T-helper 2 cell treated with Interferon-gamma antibody and Interleukin-4, amounts not matched to agents 100 ng/mL and 5 ng/mL, for 36 hours (primary cell): ENCODE measurements at regions not wholly inside any gene's neighbourhood (a gene's known extent, or its start where the extent isn't known, plus 50 kb on each side); places are given as distances from the start of the nearest gene placed in this dataset.

ENCODE experiments used
- intact Hi-C: fragments of 100-400 bp; cut with micrococcal nuclease; formaldehyde crosslinking; loops from one replicate; pipeline ENCODE4 v1.15.1; 2023

DNA sequence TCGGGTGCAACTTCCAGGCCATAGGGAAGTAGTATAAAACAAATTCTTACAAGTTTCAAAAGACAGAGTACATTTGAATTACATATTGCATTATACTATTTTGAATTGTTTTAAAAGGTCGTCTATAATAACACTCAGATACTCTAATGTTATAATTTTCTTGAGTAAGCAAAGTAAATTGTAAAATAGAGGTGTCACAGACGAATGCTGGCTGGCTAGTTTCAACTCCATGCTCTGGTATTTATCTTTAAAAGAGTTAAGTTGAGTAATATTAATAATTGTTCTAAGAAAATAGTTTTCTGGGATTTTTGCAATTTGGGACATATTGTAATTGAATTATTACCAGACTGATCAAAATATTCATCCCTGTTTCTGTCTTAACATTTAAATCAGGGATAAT is 764.9 kb downstream of the TECRL start:
- intact Hi-C loops, result no loop called here

- intact Hi-C loops, result no loop called here
Observed at GRCh38 chr4:63637270-63637669, 772.0 kb downstream of the TECRL start.

- intact Hi-C loops, result no loop called here
Observed at GRCh38 chr4:63632858-63633257, 776.4 kb downstream of the TECRL start.

GRCh38 chr4:63620271-63620670 is 789.0 kb downstream of the TECRL start:
- intact Hi-C loops, result no loop called here

GRCh38 chr4:63619771-63620170 is 789.5 kb downstream of the TECRL start:
- intact Hi-C loops, result no loop called here

DNA sequence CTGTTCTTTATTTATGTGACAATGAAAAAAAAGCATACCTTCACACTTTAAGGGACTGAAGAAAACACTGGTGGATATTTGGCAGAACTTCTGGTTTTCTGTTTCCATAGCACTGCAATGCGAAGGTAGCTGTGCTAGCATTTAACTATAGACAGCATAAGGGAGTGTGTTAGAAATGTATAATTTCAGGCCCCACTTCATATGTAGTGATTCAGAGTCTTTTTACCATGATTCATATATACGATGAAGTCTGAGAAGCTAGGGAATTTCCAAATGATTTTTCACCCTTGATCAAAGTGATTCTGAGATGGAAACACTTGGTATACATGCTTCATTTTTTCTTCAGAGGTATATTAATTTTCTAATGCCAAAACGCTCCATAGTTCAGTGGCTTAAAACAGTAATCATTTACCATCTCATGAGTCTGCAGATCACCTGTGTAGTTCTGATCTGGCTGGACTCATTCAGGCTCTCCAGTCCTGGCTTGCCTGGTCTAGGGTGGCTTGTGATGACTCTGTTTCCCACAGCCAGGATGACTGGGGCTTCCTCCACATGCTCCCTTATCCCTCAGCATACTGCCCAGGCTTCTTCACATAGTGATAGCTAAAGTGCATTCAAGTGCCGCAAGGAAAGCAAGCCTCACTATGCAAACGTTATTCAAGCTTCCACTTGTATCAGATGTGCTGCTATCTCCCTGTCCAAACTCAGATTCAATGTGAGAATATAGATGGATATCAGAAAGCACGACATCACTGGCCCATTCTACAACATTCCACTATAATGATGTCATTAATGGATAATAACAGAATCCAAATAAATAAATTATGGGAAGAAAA is 790.1 kb downstream of the TECRL start:
- intact Hi-C loops, result no loop called here

DNA sequence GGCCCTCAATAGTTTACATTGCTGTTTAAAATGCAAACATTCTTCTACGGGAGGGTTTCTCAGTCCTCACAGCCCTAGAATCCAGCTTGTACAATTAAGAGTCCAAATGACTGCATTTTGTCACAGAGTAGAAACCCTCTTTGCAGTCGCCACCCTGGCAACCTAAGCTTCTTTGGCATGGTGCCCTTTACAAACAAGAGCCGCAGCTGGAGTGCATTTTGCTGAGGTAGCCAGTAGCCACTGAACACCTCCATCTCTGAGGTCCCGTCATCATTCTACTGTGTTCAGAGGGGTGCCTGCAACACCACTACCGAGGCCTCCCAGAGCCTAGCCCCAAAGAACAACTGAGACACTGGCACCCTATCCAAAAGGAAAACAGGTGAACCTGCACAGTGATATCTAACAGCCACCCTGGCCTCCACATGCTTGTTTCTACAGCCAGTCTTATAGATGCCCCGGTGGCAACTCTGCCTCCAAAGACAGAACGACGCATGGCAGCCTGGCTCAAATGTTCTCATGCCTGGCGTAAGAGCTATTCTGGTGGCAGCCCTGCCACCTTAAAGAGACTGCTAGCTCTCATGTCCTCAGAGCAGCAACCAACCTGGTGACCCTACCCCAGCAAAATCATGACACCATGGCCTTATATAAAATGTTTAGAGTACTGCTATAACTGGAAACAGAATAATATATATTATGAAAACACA is 801.9 kb downstream of the TECRL start:
- intact Hi-C loops, result no loop called here

DNA sequence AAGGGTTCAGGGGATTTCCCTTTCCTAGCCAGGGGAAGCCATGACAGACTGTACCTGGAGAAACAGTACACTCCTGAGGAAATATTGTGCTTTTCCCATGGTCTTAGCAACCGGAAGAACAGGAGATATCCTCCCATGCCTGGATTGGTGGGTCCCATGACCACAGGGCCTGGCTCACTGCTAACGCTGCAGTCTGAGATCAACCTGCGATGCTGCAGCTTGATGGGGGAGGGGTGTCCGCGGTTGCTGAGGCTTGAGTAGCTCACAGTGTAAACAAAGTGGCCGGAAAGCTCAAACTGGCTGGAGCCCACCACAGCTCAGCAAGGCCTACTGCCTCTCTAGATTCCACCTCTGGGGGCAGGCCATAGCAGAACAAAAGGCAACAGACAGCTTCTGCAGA is 819.5 kb downstream of the TECRL start:
- intact Hi-C loops, result no loop called here

- intact Hi-C loops, result no loop called here
Observed at GRCh38 chr4:63583561-63583960, 825.7 kb downstream of the TECRL start.

DNA sequence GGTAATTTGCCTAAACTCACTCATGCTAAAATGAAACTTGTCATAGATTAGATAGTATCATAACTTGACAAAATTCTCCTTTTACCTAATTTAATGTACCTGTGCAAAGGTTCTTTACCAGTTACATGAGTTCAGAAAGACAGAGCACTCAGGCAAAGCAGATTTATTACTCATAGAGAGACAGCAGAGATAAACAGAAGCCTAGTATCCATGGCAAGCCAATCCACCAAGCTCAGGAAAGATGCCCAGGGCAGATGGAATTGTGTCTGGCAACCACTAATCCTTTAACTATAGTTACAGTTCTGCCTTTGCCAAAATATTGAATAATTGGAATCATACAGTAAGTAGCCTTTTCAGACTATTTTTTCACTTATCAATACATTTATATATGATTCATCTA is 826.2 kb downstream of the TECRL start:
- intact Hi-C loops, result no loop called here

GRCh38 chr4:63580796-63581475 is 828.3 kb downstream of the TECRL start:
- intact Hi-C loops, result no loop called here

DNA sequence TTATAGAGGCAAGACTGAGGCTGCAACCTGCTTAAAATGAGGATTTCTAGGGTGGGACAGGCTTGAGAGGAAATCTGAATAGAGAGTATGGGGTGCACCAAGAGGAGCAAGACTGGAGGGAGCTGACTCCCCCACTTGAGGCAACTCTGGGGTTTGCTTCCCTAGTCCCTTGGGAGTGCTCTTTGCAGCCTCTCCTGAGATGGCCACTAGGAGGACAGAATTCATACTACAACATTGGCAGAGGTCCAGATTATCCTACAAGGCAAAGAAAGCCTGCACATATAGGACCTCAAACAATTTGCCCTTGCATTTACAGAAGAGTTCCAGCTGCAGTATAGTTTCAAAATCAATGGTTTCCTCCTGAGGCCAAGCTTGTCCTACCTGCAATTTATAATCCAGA is 830.9 kb downstream of the TECRL start:
- intact Hi-C loops, result no loop called here

GRCh38 chr4:63566658-63567057 is 842.6 kb downstream of the TECRL start:
- intact Hi-C loops, result no loop called here

GRCh38 chr4:63563288-63564014 is 845.8 kb downstream of the TECRL start:
- intact Hi-C loops, result no loop called here

DNA sequence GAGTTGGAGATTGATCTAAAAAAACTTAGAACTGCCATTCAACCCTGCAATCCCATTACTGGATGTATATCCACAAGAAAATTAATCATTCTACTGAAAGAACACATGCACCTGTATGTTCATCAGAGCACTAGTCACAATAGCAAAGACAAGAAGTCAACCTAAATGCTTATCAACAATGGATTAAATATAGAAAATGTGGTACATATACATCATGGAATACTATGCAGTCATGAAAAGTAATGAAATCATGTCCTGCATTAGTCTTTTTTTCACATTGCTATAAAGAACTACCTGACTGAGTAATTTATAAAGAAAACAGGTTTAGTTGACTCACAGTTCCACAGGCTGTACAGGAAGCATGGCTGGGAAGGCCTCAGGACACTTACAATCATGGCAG is 850.5 kb downstream of the TECRL start:
- intact Hi-C loops, result no loop called here

DNA sequence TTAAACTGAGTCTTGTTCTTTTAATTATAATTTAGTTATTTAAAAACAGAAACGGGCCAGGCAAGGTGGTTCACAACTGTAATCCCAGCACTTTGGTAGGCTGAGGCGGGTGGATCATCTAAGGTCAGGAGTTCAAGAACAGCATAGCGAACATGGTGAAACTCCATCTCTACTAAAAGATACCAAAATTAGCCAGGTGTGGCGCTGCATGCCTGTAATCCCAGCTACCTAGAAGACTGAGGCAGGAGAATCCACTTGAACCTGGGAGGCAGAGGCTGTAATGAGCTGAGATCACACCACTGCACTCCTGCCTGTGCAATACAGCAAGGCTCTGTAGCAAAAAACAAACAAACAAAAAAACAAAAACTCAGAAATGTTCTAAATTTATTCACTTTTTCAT is 852.9 kb downstream of the TECRL start:
- intact Hi-C loops, result no loop called here

GRCh38 chr4:63553123-63553522 is 856.1 kb downstream of the TECRL start:
- intact Hi-C loops, result no loop called here

- intact Hi-C loops, result no loop called here
Observed at GRCh38 chr4:63541828-63542227, 867.4 kb downstream of the TECRL start.

DNA sequence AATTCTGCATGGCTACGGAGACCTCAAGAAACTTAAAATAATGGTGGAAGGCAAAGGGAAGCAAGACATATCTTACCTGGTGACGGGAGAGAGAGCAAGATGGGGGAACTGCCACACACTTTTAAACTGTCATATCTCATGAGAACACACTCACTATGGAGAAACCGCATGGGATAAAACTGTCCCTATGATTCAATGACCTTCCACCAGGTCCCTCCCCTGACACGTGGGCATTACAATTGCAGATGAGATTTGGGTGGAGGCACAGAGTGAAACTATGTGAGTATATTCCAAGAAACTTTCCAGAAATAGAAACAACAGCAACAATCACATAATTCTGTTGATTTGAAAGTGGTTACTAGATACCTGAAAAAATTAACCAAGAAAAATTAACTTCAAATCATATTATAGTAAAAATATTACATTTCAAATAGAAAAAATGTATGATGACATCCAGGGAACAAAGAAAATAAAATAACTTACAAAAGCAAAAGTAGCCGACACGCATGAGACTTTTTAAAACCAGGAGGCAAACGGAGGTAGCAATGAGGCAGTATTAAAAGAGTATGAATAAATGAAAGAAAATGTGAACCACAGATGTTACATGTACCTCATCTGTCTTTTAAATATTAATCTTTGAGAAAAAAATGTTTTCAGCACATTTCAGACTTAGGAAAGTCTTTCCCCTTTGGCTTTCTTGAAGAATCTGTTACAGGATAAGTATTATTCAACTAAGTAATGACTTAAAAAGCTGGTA is 879.5 kb downstream of the TECRL start:
- intact Hi-C loops, result no loop called here

- intact Hi-C loops, result no loop called here
Observed at GRCh38 chr4:63528256-63528991, 880.8 kb downstream of the TECRL start.
